ENCODE measurements at regions not wholly inside any gene's neighbourhood (a gene's known extent, or its start where the extent isn't known, plus 50 kb on each side); places are given as distances from the start of the nearest gene placed in this dataset.

DNA sequence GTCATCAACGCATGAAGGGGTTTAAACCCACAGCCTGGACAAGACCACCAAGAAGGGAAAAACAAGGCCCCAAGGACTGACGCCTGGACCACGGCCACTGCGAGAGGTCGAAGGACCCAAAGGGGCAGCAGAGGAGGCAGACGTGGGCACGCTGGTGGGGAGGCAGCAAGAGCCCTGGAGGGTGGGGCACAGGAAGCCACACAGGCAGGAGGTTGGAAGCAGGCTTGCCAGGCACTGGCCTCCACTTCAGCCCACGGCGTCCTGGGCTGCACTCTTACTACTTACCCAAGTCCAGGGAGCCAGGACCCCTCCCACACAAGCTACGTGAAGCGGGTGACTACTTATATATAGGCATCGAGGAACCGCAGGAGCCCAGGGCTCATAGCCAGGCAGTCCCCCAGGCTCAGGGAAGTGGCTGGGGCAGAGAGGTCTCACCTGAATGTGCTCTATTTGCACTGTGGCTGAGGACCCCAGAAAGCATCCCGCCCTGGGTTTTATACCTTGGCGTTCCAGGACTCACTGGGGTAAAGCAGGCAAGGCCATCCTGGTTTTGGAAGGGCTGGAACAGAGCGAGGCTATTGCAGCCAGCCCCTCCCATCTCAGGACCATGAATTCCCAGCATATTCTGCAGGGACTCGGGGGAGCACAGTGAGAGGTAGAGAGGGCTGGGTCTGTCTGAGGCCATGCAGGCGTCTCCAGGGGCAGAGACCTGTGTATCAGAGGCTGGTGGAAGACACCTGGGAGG lies 113.8 kb upstream of the AFDN start:
- H3K36me3 ChIP-seq (replicated peaks in 1 of 2; ENCODE audit: control insufficient read depth in 1 of 2, insufficient read depth in 2 of 2, low read length in 2 of 2): no peaks in the 10 kb centered on the region
- H3K79me2 ChIP-seq (ENCODE audit: insufficient read depth, low read length): no peaks in the 10 kb centered on the region
- TF ChIP-seq ZNF687 (CRISPR knock-in tag; IDR thresholded peaks at IDR 0.05): peak; percentile 28; the same call in 1 of the 2 replicates
- TF ChIP-seq KLF13 (CRISPR knock-in tag; IDR thresholded peaks at IDR 0.05): 0 out of 2 replicates have a peak, but pooled peaks have one; percentile 14
- 0 out of 2 replicates have a peak, but pooled peaks have one; percentile 15 for TF ChIP-seq HNRNPL (IDR thresholded peaks at IDR 0.05; ENCODE audit: low read depth, low read length)
- no peak for TF ChIP-seq ZNF343 (CRISPR knock-in tag; IDR thresholded peaks at IDR 0.05)
- no peak for FAIRE-seq
- peak; percentile 44 for ATAC-seq
- no peak overlapping the region for H3K9ac ChIP-seq (ENCODE audit: insufficient read depth, low read depth, low read length)
- 77% methylated on average over 16 of the region's 18 CpGs for WGBS (ENCODE audit: low lambda C conversion rate)
- no peak overlapping the region for H3K4me3 ChIP-seq (replicated peaks in 1 of 3; ENCODE audit: insufficient read depth in 1 of 3, low read depth in 2 of 3, low read length in 3 of 3)
- intact Hi-C loops (cut with micrococcal nuclease; ENCODE audit: unreplicated experiment): no loop called here
- H3K27ac ChIP-seq (ENCODE audit: extremely low read length, insufficient read depth, low read length): no peak overlapping the region
- no peaks in the 10 kb centered on the region for H3K9me3 ChIP-seq (ENCODE audit: low read length)
- H3K4me1 ChIP-seq (ENCODE audit: insufficient read depth, low read length): peaks cover 48% of the 10 kb centered on the region
- in situ Hi-C loops (cut with HindIII; ENCODE audit: extremely low pct_ligation_motif_present, low pct_unique_long_range_greater_than_20kb): no loop called here
- ChIA-PET CTCF (ENCODE audit: low intra/inter-chr PET ratio, low total read pairs) (no interaction called here), POLR2A (no interaction called here)
- BruUV-seq (replicated peaks): no TSS peak
- H3K27me3 ChIP-seq (ENCODE audit: control insufficient read depth in 1 of 2, insufficient read depth in 2 of 2, low read length in 2 of 2): peaks cover 0 to 3% of the 10 kb centered on the region in 2 experiments; a peak in 2 of 5 replicates
- DNase-seq (ENCODE audit: low spot score): no peak
- H4K20me1 ChIP-seq (ENCODE audit: insufficient read depth, low read length): no peaks in the 10 kb centered on the region
- H3K4me2 ChIP-seq (ENCODE audit: low read depth, low read length): no peak overlapping the region
- H2AFZ ChIP-seq (ENCODE audit: low read length): no peak overlapping the region
